Neural crest cell (in vitro differentiated cells): ENCODE measurements at regions not wholly inside any gene's neighbourhood (a gene's known extent, or its start where the extent isn't known, plus 50 kb on each side); places are given as distances from the start of the nearest gene placed in this dataset.
A peak's percentile ranks its signal among the peaks of the same experiment; 100 is the strongest.

ENCODE experiments used
- DNase-seq: peaks from one replicate; pipeline ENCODE4 v3.0.0; 2021; ENCODE audit warnings: low read depth, mixed read lengths, low spot score
- H3K27ac Mint-ChIP-seq: one replicate; pipeline ENCODE4 v1.8.0; 2021; ENCODE audit warnings: mild to moderate bottlenecking, mixed read lengths; ENCODE audit not compliant: unreplicated experiment
- H3K27me3 Mint-ChIP-seq: 2 replicates; pipeline ENCODE4 v1.8.0; 2021; ENCODE audit warnings: low read depth, mild to moderate bottlenecking, mixed read lengths
- H3K36me3 Mint-ChIP-seq: 2 replicates; pipeline ENCODE4 v1.8.0; 2021; ENCODE audit warnings: low read depth, mild to moderate bottlenecking, mixed read lengths
- H3K4me1 Mint-ChIP-seq: 2 replicates; pipeline ENCODE4 v1.8.0; 2021; ENCODE audit warnings: mixed read lengths
- H3K4me3 Mint-ChIP-seq: one replicate; pipeline ENCODE4 v1.8.0; 2021; ENCODE audit warnings: mild to moderate bottlenecking, mixed read lengths
- H3K9me3 Mint-ChIP-seq: 2 replicates; pipeline ENCODE4 v1.8.0; 2021; ENCODE audit warnings: mixed read lengths
- CTCF ChIP-seq: fragments of 200-600 bp; sonication (generic); conservative IDR thresholded peaks from 2 replicates; pipeline ENCODE4 v1.5.0; 2021; ENCODE audit warnings: antibody characterized with exemption, mild to moderate bottlenecking

GRCh38 chr15:79516155-79516554 lies 84.0 kb downstream of the MINAR1 start:
- no peaks in the 10 kb centered on the region for H3K9me3 Mint-ChIP-seq
- no peaks in the 10 kb centered on the region for H3K27me3 Mint-ChIP-seq
- DNase-seq, result no peak
- H3K27ac Mint-ChIP-seq, result no peak overlapping the region
- no peaks in the 10 kb centered on the region for H3K4me1 Mint-ChIP-seq
- H3K4me3 Mint-ChIP-seq, result no peak overlapping the region
- no peak for TF ChIP-seq CTCF
- H3K36me3 Mint-ChIP-seq, result no peaks in the 10 kb centered on the region

GRCh38 chr15:79516646-79517045 lies 84.5 kb downstream of the MINAR1 start:
- Mint-ChIP-seq H3K27ac (no peak overlapping the region), H3K27me3 (no peaks in the 10 kb centered on the region), H3K4me1 (no peaks in the 10 kb centered on the region), H3K4me3 (no peak overlapping the region), H3K9me3 (no peaks in the 10 kb centered on the region), H3K36me3 (no peaks in the 10 kb centered on the region)
- no peak for TF ChIP-seq CTCF
- no peak for DNase-seq

- Mint-ChIP-seq H3K27me3 (no peaks in the 10 kb centered on the region), H3K4me1 (no peaks in the 10 kb centered on the region), H3K27ac (no peak overlapping the region), H3K9me3 (no peaks in the 10 kb centered on the region), H3K4me3 (no peak overlapping the region), H3K36me3 (no peaks in the 10 kb centered on the region)
- no peak for TF ChIP-seq CTCF
- DNase-seq, result no peak
Observed at GRCh38 chr15:79519628-79520027, 87.5 kb downstream of the MINAR1 start.

GRCh38 chr15:79520654-79521053 lies 88.5 kb downstream of the MINAR1 start:
- Mint-ChIP-seq H3K4me1 (no peaks in the 10 kb centered on the region), H3K9me3 (no peaks in the 10 kb centered on the region), H3K4me3 (no peak overlapping the region), H3K27me3 (no peaks in the 10 kb centered on the region), H3K27ac (no peak overlapping the region), H3K36me3 (no peaks in the 10 kb centered on the region)
- no peak for DNase-seq
- TF ChIP-seq CTCF, result no peak

GRCh38 chr15:79522656-79523055 lies 90.5 kb downstream of the MINAR1 start:
- H3K27me3 Mint-ChIP-seq, result no peaks in the 10 kb centered on the region
- H3K27ac Mint-ChIP-seq, result peak overlapping the region; percentile 35
- no peaks in the 10 kb centered on the region for H3K9me3 Mint-ChIP-seq
- peaks cover 7% of the 10 kb centered on the region for H3K4me1 Mint-ChIP-seq
- no peak overlapping the region for H3K4me3 Mint-ChIP-seq
- TF ChIP-seq CTCF, result no peak
- DNase-seq, result no peak
- H3K36me3 Mint-ChIP-seq, result no peaks in the 10 kb centered on the region

- Mint-ChIP-seq H3K27me3 (no peaks in the 10 kb centered on the region), H3K9me3 (no peaks in the 10 kb centered on the region), H3K27ac (no peak overlapping the region), H3K4me3 (no peak overlapping the region), H3K4me1 (peaks cover 7% of the 10 kb centered on the region), H3K36me3 (no peaks in the 10 kb centered on the region)
- DNase-seq, result no peak
- no peak for TF ChIP-seq CTCF
Observed at GRCh38 chr15:79523266-79523665, 91.1 kb downstream of the MINAR1 start.
